SK-N-SH treated with all-trans-retinoic acid at 6 μM for 48 hours (cell line): ENCODE measurements at regions not wholly inside any gene's neighbourhood (a gene's known extent, or its start where the extent isn't known, plus 50 kb on each side); places are given as distances from the start of the nearest gene placed in this dataset.

Experiments used
- ESRRG ChIP-seq: fragments of 250-450 bp; sonication (Bioruptor Pico); IDR thresholded peaks from 2 replicates; pipeline ENCODE4 v1.6.1; 2021; ENCODE audit warnings: mild to moderate bottlenecking
- TOX ChIP-seq: fragments of 250-450 bp; sonication (Bioruptor Pico); IDR thresholded peaks from 2 replicates; pipeline ENCODE4 v1.8.0; 2021; ENCODE audit warnings: mild to moderate bottlenecking, moderate library complexity, borderline replicate concordance
- ZFP3 ChIP-seq: fragments of 250-450 bp; sonication (Bioruptor Pico); IDR thresholded peaks from 2 replicates; pipeline ENCODE4 v1.5.0; 2020; ENCODE audit warnings: mild to moderate bottlenecking, moderate library complexity
- ZNF70 ChIP-seq: fragments of 450-650 bp; formaldehyde crosslinking; IDR thresholded peaks from 2 replicates; pipeline ENCODE4 v1.5.0; 2020; ENCODE audit warnings: mild to moderate bottlenecking, moderate library complexity
- ZNF8 ChIP-seq: fragments of 450-650 bp; formaldehyde crosslinking; IDR thresholded peaks from 2 replicates; pipeline ENCODE4 v1.5.0; 2020; ENCODE audit warnings: mild to moderate bottlenecking, moderate library complexity

DNA sequence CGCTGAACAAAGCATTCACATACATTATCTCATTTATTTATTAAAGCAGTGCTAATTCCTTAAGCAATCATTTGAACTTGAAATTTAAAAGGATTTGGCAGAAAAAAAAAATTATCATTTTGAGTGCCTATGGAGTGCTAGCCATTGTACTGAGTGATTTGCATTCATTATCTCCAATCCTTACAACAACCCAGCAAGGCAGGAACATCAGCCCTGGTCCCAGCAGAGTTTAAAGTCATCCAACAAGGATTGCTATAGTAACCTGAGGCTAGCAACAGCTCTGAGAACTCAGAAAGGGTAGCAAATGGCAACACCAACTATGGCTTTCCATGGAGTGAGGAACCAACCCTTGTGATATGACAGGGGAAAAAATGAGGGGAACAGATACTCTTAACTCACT, 237.6 kb upstream of the SETMAR start:
- TF ChIP-seq ZFP3 (CRISPR knock-in tag): no peak
- no peak for TF ChIP-seq ZNF8 (CRISPR knock-in tag)
- no peak for TF ChIP-seq ESRRG (CRISPR knock-in tag)
- no peak for TF ChIP-seq TOX (CRISPR knock-in tag)
- no peak for TF ChIP-seq ZNF70 (CRISPR knock-in tag)
